H1 (cell line): ENCODE measurements at regions not wholly inside any gene's neighbourhood (a gene's known extent, or its start where the extent isn't known, plus 50 kb on each side); places are given as distances from the start of the nearest gene placed in this dataset.

ENCODE experiments used
- CTCF ChIA-PET: fragments of 300-600 bp; sonication (Branson Sonifier 250); formaldehyde crosslinking; loops from one replicate; lab custom pipeline; 2021; ENCODE audit not compliant: partially characterized antibody; lab: Charles Lee
- POLR2A ChIA-PET: fragments of 300-600 bp; sonication (Branson Sonifier 250); formaldehyde crosslinking; loops from one replicate; lab custom pipeline; 2021; ENCODE audit warnings: inconsistent platforms; ENCODE audit not compliant: partially characterized antibody; lab: Charles Lee
- DNase-seq, 2 experiments: peaks; one replicate each; pipeline versions ENCODE4 v3.0.0 to v3.0.0-alpha.2; 2010 to 2022; ENCODE audit warnings: low spot score in 2 of 2, low read depth in 1 of 2, mixed read lengths in 1 of 2
- FAIRE-seq: peaks from 2 replicates; lab custom pipeline; 2011; peaks lifted over from hg19 to GRCh38; lab: Jason Lieb, UNC
- H2AFZ ChIP-seq: 2 replicates; pipeline ENCODE4 v1.8.1; 2012; ENCODE audit warnings: low read length, inconsistent platforms
- H2AK5ac ChIP-seq: 2 replicates; pipeline ENCODE4 v1.6.1; 2013; ENCODE audit warnings: low read depth, low read length
- H2BK120ac ChIP-seq: replicated peaks from 2 replicates; pipeline ENCODE3; 2013; ENCODE audit warnings: low read depth, low read length, inconsistent platforms
- H2BK12ac ChIP-seq: 2 replicates; pipeline ENCODE4 v1.6.1; 2013; ENCODE audit warnings: low read depth, low read length
- H2BK15ac ChIP-seq: 2 replicates; pipeline ENCODE4 v1.6.1; 2013; ENCODE audit warnings: low read length
- H2BK20ac ChIP-seq: 2 replicates; pipeline ENCODE4 v1.6.1; 2013; ENCODE audit warnings: low read length
- H2BK5ac ChIP-seq: 2 replicates; pipeline ENCODE4 v1.6.1; 2013; ENCODE audit warnings: low read depth, low read length
- H3K14ac ChIP-seq: 2 replicates; pipeline ENCODE4 v1.6.1; 2013; ENCODE audit warnings: inconsistent platforms; ENCODE audit not compliant: insufficient read length
- H3K18ac ChIP-seq: 2 replicates; pipeline ENCODE4 v1.6.1; 2013; ENCODE audit warnings: low read length; ENCODE audit errors: extremely low read depth
- H3K23ac ChIP-seq: 2 replicates; pipeline ENCODE4 v1.6.1; 2013; ENCODE audit warnings: inconsistent platforms; ENCODE audit not compliant: insufficient read length
- H3K23me2 ChIP-seq: 2 replicates; pipeline ENCODE4 v1.6.1; 2013; ENCODE audit warnings: low read depth, low read length
- H3K27ac ChIP-seq: 2 replicates; pipeline ENCODE4 v1.6.1; 2011; ENCODE audit warnings: low read depth, low read length, inconsistent platforms
- H3K27me3 ChIP-seq, 4 experiments: replicated peaks in 1 of 4; 1 replicate in 1 of 4; 2 replicates in 3 of 4; pipeline versions ENCODE4 v1.6.1 to v1.8.1; 2011 to 2013; ENCODE audit warnings: low read length in 3 of 4, mild to moderate bottlenecking in 3 of 4, inconsistent platforms in 2 of 4, mixed read lengths in 2 of 4, moderate library complexity in 1 of 4; ENCODE audit not compliant: control insufficient read depth in 3 of 4, insufficient read depth in 3 of 4; ENCODE audit errors: extremely low read depth in 1 of 4
- H3K36me3 ChIP-seq, 4 experiments: 2 replicates each; pipeline versions ENCODE4 v1.6.1 to v1.8.1; 2011 to 2013; ENCODE audit warnings: mild to moderate bottlenecking in 4 of 4, low read length in 3 of 4, moderate library complexity in 2 of 4, control low read depth in 1 of 4, inconsistent platforms in 1 of 4; ENCODE audit not compliant: insufficient read depth in 4 of 4, control insufficient read depth in 2 of 4
- H3K4ac ChIP-seq: replicated peaks from 2 replicates; pipeline ENCODE3; 2013; ENCODE audit warnings: low read length, low read depth, mixed read lengths, inconsistent platforms; ENCODE audit not compliant: insufficient read length
- H3K4me1 ChIP-seq, 4 experiments: replicated peaks in 1 of 4; 1 replicate in 1 of 4; 2 replicates in 3 of 4; pipeline versions ENCODE4 v1.6.1 to v1.8.1; 2011 to 2013; ENCODE audit warnings: low read length in 3 of 4, inconsistent platforms in 2 of 4, mixed read lengths in 1 of 4; ENCODE audit not compliant: insufficient read depth in 4 of 4, control insufficient read depth in 3 of 4
- H3K4me2 ChIP-seq, 2 experiments: 2 replicates each; pipeline versions ENCODE4 v1.6.1 to v1.8.1; 2011 to 2013; ENCODE audit warnings: low read depth in 2 of 2, low read length in 2 of 2, control low read depth in 1 of 2, inconsistent platforms in 1 of 2, mild to moderate bottlenecking in 1 of 2; ENCODE audit not compliant: insufficient read depth in 1 of 2
- H3K4me3 ChIP-seq, 4 experiments: fragments of 200-600, 300-600 bp in 1 of 4; sonication (generic), shearing (Covaris generic), sonication (Bioruptor Twin) in 1 of 4; 2 replicates each; pipeline versions ENCODE4 v1.5.1 to v1.8.1; 2011 to 2016; ENCODE audit warnings: low read length in 4 of 4, low read depth in 3 of 4, control low read depth in 2 of 4, inconsistent platforms in 2 of 4, mild to moderate bottlenecking in 2 of 4, mixed read lengths in 1 of 4, moderate library complexity in 1 of 4; ENCODE audit not compliant: insufficient read depth in 2 of 4; ENCODE audit errors: extremely low read depth in 1 of 4
- H3K56ac ChIP-seq: replicated peaks from 2 replicates; pipeline ENCODE3; 2013; ENCODE audit warnings: low read depth, mild to moderate bottlenecking, mixed read lengths, low read length, inconsistent platforms; ENCODE audit not compliant: insufficient read length
- H3K79me1 ChIP-seq: 2 replicates; pipeline ENCODE4 v1.6.1; 2013; ENCODE audit warnings: low read depth, low read length, control low read depth
- H3K79me2 ChIP-seq, 2 experiments: 2 replicates each; pipeline versions ENCODE4 v1.6.1 to v1.8.1; 2012 to 2013; ENCODE audit warnings: low read length in 2 of 2, mild to moderate bottlenecking in 2 of 2, inconsistent platforms in 1 of 2; ENCODE audit not compliant: insufficient read depth in 2 of 2, control insufficient read depth in 1 of 2
- H3K9ac ChIP-seq, 4 experiments: replicated peaks in 1 of 4; 1 replicate in 1 of 4; 2 replicates in 3 of 4; pipeline versions ENCODE4 v1.6.1 to v1.8.1; 2011 to 2013; ENCODE audit warnings: low read depth in 3 of 4, low read length in 3 of 4, control low read depth in 2 of 4, mild to moderate bottlenecking in 2 of 4, moderate library complexity in 2 of 4, inconsistent platforms in 1 of 4; ENCODE audit errors: extremely low read depth in 1 of 4
- H3K9me3 ChIP-seq, 2 experiments: 2 replicates each; pipeline versions ENCODE4 v1.6.1 to v1.8.1; 2012 to 2013; ENCODE audit warnings: mild to moderate bottlenecking in 2 of 2, moderate library complexity in 2 of 2, control low read depth in 1 of 2, inconsistent platforms in 1 of 2, low read depth in 1 of 2, low read length in 1 of 2, mixed read lengths in 1 of 2; ENCODE audit not compliant: insufficient read depth in 2 of 2
- H4K20me1 ChIP-seq, 2 experiments: replicated peaks in 1 of 2; 2 replicates each; pipeline versions ENCODE3 to v1.8.1; 2011 to 2013; ENCODE audit warnings: inconsistent platforms in 2 of 2, low read length in 2 of 2, mild to moderate bottlenecking in 1 of 2; ENCODE audit not compliant: insufficient read depth in 2 of 2, control insufficient read depth in 1 of 2
- H4K5ac ChIP-seq: 2 replicates; pipeline ENCODE4 v1.6.1; 2013; ENCODE audit warnings: low read length, low read depth, mixed read lengths, inconsistent platforms; ENCODE audit not compliant: insufficient read length
- H4K8ac ChIP-seq: 2 replicates; pipeline ENCODE4 v1.8.0; 2013; ENCODE audit warnings: mild to moderate bottlenecking, moderate library complexity, low read length, inconsistent platforms; ENCODE audit not compliant: insufficient read depth; ENCODE audit errors: extremely low read depth
- H4K91ac ChIP-seq: replicated peaks from 2 replicates; pipeline ENCODE3; 2013; ENCODE audit warnings: low read length, mixed read lengths, inconsistent platforms; ENCODE audit not compliant: insufficient read length
- CBX5 ChIP-seq: fragments of 300-800, 300-1000 bp; sonication (generic); IDR thresholded peaks from 2 replicates; pipeline ENCODE4 v1.7.1; 2016; ENCODE audit warnings: antibody characterized with exemption, low read length, low read depth
- KDM4A ChIP-seq: IDR thresholded peaks from one replicate; pipeline ENCODE4 v1.7.1; 2012; ENCODE audit warnings: low read depth, mild to moderate bottlenecking, moderate library complexity, low read length, inconsistent platforms; ENCODE audit not compliant: severe bottlenecking
- KDM5A ChIP-seq: fragments of 200-600 bp; IDR thresholded peaks from 2 replicates; pipeline ENCODE4 v1.7.1; 2012; ENCODE audit warnings: mild to moderate bottlenecking, low read length, inconsistent platforms, mixed read lengths
- NANOG ChIP-seq: IDR thresholded peaks from 2 replicates; pipeline ENCODE4 v1.6.1; 2011; ENCODE audit warnings: low read length, low read depth, mild to moderate bottlenecking, inconsistent platforms; ENCODE audit not compliant: insufficient read depth, poor library complexity, severe bottlenecking
- NRF1 ChIP-seq: IDR thresholded peaks from 2 replicates; pipeline ENCODE4 v1.6.1; 2011; ENCODE audit warnings: mild to moderate bottlenecking, low read depth, low read length, improper control_type of control experiment
- TAF1 ChIP-seq: IDR thresholded peaks from 2 replicates; pipeline ENCODE4 v1.6.1; 2011; ENCODE audit warnings: mild to moderate bottlenecking, low read depth, low read length
- TAF7 ChIP-seq: optimal IDR thresholded peaks from 2 replicates; pipeline ENCODE3; 2011; ENCODE audit warnings: low read depth, mild to moderate bottlenecking, inconsistent platforms, low read length, moderate library complexity, borderline replicate concordance
- ZNF274 ChIP-seq: IDR thresholded peaks from 2 replicates; pipeline ENCODE4 v1.7.0; 2012; ENCODE audit warnings: low read length, borderline replicate concordance; ENCODE audit errors: extremely low read depth
- WGBS, 2 experiments: shearing (Covaris generic) in 1 of 2; methylation state at CpG; one replicate each; pipeline versions ENCODE4 v1.1.6 to v1.1.7; 2013 to 2015; ENCODE audit warnings: low lambda C conversion rate in 2 of 2, mixed read lengths in 2 of 2, inconsistent platforms in 1 of 2, low coverage in 1 of 2, missing lambda C conversion rate in 1 of 2; ENCODE audit not compliant: insufficient replicate concordance in 2 of 2, insufficient coverage in 1 of 2, insufficient read length in 1 of 2; ENCODE audit errors: extremely low coverage in 1 of 2, missing lambda C conversion rate in 1 of 2; 5-methylcytosine and 5-hydroxymethylcytosine counted together
- TF ChIP-seq, protein P1 (sequence below), 3 experiments: IDR thresholded peaks; 1 replicate in 2 of 3; 2 replicates in 1 of 3; pipeline versions ENCODE4 v1.5.1 to v1.6.1; 2011; ENCODE audit warnings: low read length in 3 of 3, mild to moderate bottlenecking in 3 of 3, inconsistent platforms in 2 of 3, low read depth in 1 of 3, moderate library complexity in 1 of 3; ENCODE audit not compliant: insufficient read depth in 1 of 3; ENCODE audit errors: control extremely low read depth in 1 of 3
- TF ChIP-seq, protein P2 (sequence below): IDR thresholded peaks from 2 replicates; pipeline ENCODE4 v1.6.1; 2012; ENCODE audit warnings: inconsistent platforms

DNA sequence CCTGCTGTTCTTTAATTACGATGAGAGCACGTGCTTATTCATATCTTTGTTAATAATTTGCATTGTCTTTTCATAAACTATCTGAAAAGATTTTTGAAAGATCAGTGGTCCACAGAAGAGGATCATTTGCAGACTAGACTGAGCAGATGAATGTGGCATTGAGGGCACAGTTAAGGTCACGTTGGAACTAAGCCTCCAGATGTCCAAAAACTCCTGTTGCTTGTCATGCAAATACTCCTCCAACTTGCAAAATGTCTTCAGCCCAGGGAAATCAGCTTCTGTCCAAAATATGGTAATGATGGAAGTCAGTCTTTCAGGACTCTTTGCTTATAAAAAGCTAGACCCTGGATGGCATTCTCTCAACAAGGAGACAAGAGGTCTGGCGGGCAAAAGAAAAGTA lies 201.6 kb upstream of the TMEM260 start:
- FAIRE-seq (no peak), DNase-seq (no peak)
- Histone ChIP-seq H3K4me3 (no peak overlapping the region), H2BK15ac (no peak overlapping the region), H3K18ac (no peak overlapping the region), H2AK5ac (no peak overlapping the region), H3K79me2 (no peaks in the 10 kb centered on the region), H3K14ac (no peak overlapping the region), H3K23ac (no peak overlapping the region), H3K56ac (no peak overlapping the region), H3K4me2 (no peak overlapping the region), H3K9me3 (no peaks in the 10 kb centered on the region), H3K27ac (no peak overlapping the region), H3K36me3 (no peaks in the 10 kb centered on the region), H4K8ac (no peak overlapping the region), H4K5ac (no peak overlapping the region), H3K79me1 (no peaks in the 10 kb centered on the region), H3K27me3 (no peaks in the 10 kb centered on the region), H4K91ac (no peak overlapping the region)
- CTCF ChIA-PET = interaction anchor here (1.0 kb wide), 1 partner anchor 14 kb away, joined by 3 read pairs; no protein-coding TSS in a partner anchor
- WGBS, 2 experiments = 77% methylated on average over 4 of the region's 4 CpGs; no CpG with 5 or more reads in 1 of the 2 experiments
- TF ChIP-seq, protein P1, sequence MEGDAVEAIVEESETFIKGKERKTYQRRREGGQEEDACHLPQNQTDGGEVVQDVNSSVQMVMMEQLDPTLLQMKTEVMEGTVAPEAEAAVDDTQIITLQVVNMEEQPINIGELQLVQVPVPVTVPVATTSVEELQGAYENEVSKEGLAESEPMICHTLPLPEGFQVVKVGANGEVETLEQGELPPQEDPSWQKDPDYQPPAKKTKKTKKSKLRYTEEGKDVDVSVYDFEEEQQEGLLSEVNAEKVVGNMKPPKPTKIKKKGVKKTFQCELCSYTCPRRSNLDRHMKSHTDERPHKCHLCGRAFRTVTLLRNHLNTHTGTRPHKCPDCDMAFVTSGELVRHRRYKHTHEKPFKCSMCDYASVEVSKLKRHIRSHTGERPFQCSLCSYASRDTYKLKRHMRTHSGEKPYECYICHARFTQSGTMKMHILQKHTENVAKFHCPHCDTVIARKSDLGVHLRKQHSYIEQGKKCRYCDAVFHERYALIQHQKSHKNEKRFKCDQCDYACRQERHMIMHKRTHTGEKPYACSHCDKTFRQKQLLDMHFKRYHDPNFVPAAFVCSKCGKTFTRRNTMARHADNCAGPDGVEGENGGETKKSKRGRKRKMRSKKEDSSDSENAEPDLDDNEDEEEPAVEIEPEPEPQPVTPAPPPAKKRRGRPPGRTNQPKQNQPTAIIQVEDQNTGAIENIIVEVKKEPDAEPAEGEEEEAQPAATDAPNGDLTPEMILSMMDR (IDR thresholded peaks at IDR 0.05; ENCODE audit: control extremely low read depth in 1 of 3, insufficient read depth in 1 of 3, low read depth in 1 of 3, low read length in 3 of 3) = no peak
- no peak for TF ChIP-seq KDM4A
- TF ChIP-seq NANOG = no peak
- TF ChIP-seq KDM5A = no peak
- TF ChIP-seq TAF1 = no peak
- no peak for TF ChIP-seq CBX5
- no peak for TF ChIP-seq TAF7
- TF ChIP-seq NRF1 = no peak
- TF ChIP-seq, protein P2, sequence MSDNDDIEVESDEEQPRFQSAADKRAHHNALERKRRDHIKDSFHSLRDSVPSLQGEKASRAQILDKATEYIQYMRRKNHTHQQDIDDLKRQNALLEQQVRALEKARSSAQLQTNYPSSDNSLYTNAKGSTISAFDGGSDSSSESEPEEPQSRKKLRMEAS = no peak
- TF ChIP-seq ZNF274 = no peak
- TF ChIP-seq, all 59 proteins: peak for 0
- Histone ChIP-seq H2BK12ac (no peak overlapping the region), H3K4me1 (no peaks in the 10 kb centered on the region), H3K9ac (no peak overlapping the region), H2BK20ac (no peak overlapping the region), H3K4ac (no peak overlapping the region), H2BK5ac (no peak overlapping the region), H4K20me1 (no peaks in the 10 kb centered on the region), H2AFZ (no peak overlapping the region), H2BK120ac (no peak overlapping the region), H3K23me2 (peaks cover 2% of the 10 kb centered on the region; the same call in 1 of the 2 replicates)
- POLR2A ChIA-PET = no interaction called here
